HFF-Myc (cell line): ENCODE measurements at regions not wholly inside any gene's neighbourhood (a gene's known extent, or its start where the extent isn't known, plus 50 kb on each side); places are given as distances from the start of the nearest gene placed in this dataset.
"Not testable (repeated sequence)": the region's sequence is repeated elsewhere in the genome, so short reads cannot be mapped to it uniquely, and the experiment has no call there.

ENCODE experiments used
- DNase-seq: peaks from one replicate; pipeline ENCODE4 v3.0.0-alpha.2; 2011; ENCODE audit warnings: low read depth; ENCODE audit errors: extremely low read depth
- H3K4me3 ChIP-seq: replicated peaks from 2 replicates; pipeline ENCODE4 v1.5.1; 2011; ENCODE audit warnings: low read depth, mild to moderate bottlenecking, control low read depth, low read length
- CTCF ChIP-seq: IDR thresholded peaks from 2 replicates; pipeline ENCODE4 v1.5.1; 2012; ENCODE audit warnings: mild to moderate bottlenecking, low read depth, low read length, control low read depth; ENCODE audit errors: missing control alignments

- H3K4me3 ChIP-seq = no peak overlapping the region
- no peak for TF ChIP-seq CTCF
- no peak for DNase-seq
Observed at GRCh38 chr13:106095406-106095805, 440.1 kb downstream of the EFNB2 start.

GRCh38 chr13:106090001-106090400 is 445.5 kb downstream of the EFNB2 start:
- TF ChIP-seq CTCF = no peak
- DNase-seq = no peak
- no peak overlapping the region for H3K4me3 ChIP-seq

GRCh38 chr13:106089261-106089980 is 446.0 kb downstream of the EFNB2 start:
- no peak overlapping the region for H3K4me3 ChIP-seq
- DNase-seq = no peak
- no peak for TF ChIP-seq CTCF

GRCh38 chr13:106088085-106088484 is 447.4 kb downstream of the EFNB2 start:
- H3K4me3 ChIP-seq = no peak overlapping the region
- no peak for TF ChIP-seq CTCF
- DNase-seq = no peak

- DNase-seq = no peak
- TF ChIP-seq CTCF = no peak
Observed at GRCh38 chr13:106087201-106087600, 448.3 kb downstream of the EFNB2 start.

GRCh38 chr13:106083620-106084350 is 451.7 kb downstream of the EFNB2 start:
- peak; percentile 72 for TF ChIP-seq CTCF
- no peak overlapping the region for H3K4me3 ChIP-seq
- DNase-seq = no peak

More at GRCh38 chr13:106087201-106087600, 448.3 kb downstream of the EFNB2 start:
- no peak overlapping the region for H3K4me3 ChIP-seq

- not testable (repeated sequence) for DNase-seq, H3K4me3 ChIP-seq
Observed at GRCh38 chr13:106081221-106081620, 454.2 kb downstream of the EFNB2 start.
